ENCODE measurements at regions not wholly inside any gene's neighbourhood (a gene's known extent, or its start where the extent isn't known, plus 50 kb on each side); places are given as distances from the start of the nearest gene placed in this dataset.
"Not testable (repeated sequence)": the region's sequence is repeated elsewhere in the genome, so short reads cannot be mapped to it uniquely, and the experiment has no call there.

GRCh38 chr7:125258876-125259417, 329.3 kb upstream of the POT1 start:
- TF ChIP-seq ZFP30 (CRISPR knock-in tag; IDR thresholded peaks at IDR 0.05); ZFP3 (CRISPR knock-in tag; IDR thresholded peaks at IDR 0.05); ZC3H10 (CRISPR knock-in tag; IDR thresholded peaks at IDR 0.05); RARB (CRISPR knock-in tag; IDR thresholded peaks at IDR 0.05); TCF4 (CRISPR knock-in tag; IDR thresholded peaks at IDR 0.05; ENCODE audit: borderline replicate concordance); ARNTL (CRISPR knock-in tag; IDR thresholded peaks at IDR 0.05; ENCODE audit: borderline replicate concordance, low read depth); CSDC2 (CRISPR knock-in tag; IDR thresholded peaks at IDR 0.05); OSR1 (CRISPR knock-in tag; IDR thresholded peaks at IDR 0.05): not testable (repeated sequence)
- TF ChIP-seq, protein P1, sequence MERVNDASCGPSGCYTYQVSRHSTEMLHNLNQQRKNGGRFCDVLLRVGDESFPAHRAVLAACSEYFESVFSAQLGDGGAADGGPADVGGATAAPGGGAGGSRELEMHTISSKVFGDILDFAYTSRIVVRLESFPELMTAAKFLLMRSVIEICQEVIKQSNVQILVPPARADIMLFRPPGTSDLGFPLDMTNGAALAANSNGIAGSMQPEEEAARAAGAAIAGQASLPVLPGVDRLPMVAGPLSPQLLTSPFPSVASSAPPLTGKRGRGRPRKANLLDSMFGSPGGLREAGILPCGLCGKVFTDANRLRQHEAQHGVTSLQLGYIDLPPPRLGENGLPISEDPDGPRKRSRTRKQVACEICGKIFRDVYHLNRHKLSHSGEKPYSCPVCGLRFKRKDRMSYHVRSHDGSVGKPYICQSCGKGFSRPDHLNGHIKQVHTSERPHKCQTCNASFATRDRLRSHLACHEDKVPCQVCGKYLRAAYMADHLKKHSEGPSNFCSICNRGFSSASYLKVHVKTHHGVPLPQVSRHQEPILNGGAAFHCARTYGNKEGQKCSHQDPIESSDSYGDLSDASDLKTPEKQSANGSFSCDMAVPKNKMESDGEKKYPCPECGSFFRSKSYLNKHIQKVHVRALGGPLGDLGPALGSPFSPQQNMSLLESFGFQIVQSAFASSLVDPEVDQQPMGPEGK (CRISPR knock-in tag; IDR thresholded peaks at IDR 0.05; ENCODE audit: borderline replicate concordance) = not testable (repeated sequence)
